ENCODE measurements at regions not wholly inside any gene's neighbourhood (a gene's known extent, or its start where the extent isn't known, plus 50 kb on each side); places are given as distances from the start of the nearest gene placed in this dataset.
"Not testable (repeated sequence)": the region's sequence is repeated elsewhere in the genome, so short reads cannot be mapped to it uniquely, and the experiment has no call there.

- FAIRE-seq = no peak
These were observed 1137.0 kb downstream of the HACE1 start for GRCh38 chr6:103722683-103723082.

GRCh38 chr6:103721923-103722322, 1137.8 kb downstream of the HACE1 start:
- FAIRE-seq = no peak

GRCh38 chr6:103720393-103720792, 1139.3 kb downstream of the HACE1 start:
- FAIRE-seq = no peak

GRCh38 chr6:103719545-103719944, 1140.2 kb downstream of the HACE1 start:
- FAIRE-seq = no peak

GRCh38 chr6:103715269-103715668, 1144.5 kb downstream of the HACE1 start:
- no peak for FAIRE-seq

- not testable (repeated sequence) for FAIRE-seq
These were observed 1150.5 kb downstream of the HACE1 start for GRCh38 chr6:103709236-103709635.

- FAIRE-seq = no peak
These were observed 1152.0 kb downstream of the HACE1 start for GRCh38 chr6:103707596-103708325.

- FAIRE-seq = no peak
These were observed 1160.0 kb downstream of the HACE1 start for GRCh38 chr6:103699769-103700168.

- no peak for FAIRE-seq
These were observed 1172.3 kb downstream of the HACE1 start for GRCh38 chr6:103687430-103687829.

GRCh38 chr6:103680116-103680515, 1179.6 kb downstream of the HACE1 start:
- no peak for FAIRE-seq

GRCh38 chr6:103677290-103677689, 1182.4 kb downstream of the HACE1 start:
- FAIRE-seq = no peak

- no peak for FAIRE-seq
These were observed 1183.8 kb downstream of the HACE1 start for GRCh38 chr6:103675807-103676406.

- FAIRE-seq = no peak
These were observed 1184.9 kb downstream of the HACE1 start for GRCh38 chr6:103674790-103675189.

GRCh38 chr6:103672169-103672568, 1187.5 kb downstream of the HACE1 start:
- no peak for FAIRE-seq

GRCh38 chr6:103629613-103630012, 1230.1 kb downstream of the HACE1 start:
- no peak for FAIRE-seq

GRCh38 chr6:103617642-103618041, 1242.1 kb downstream of the HACE1 start:
- FAIRE-seq = no peak

GRCh38 chr6:103587722-103588121, 1272.0 kb downstream of the HACE1 start:
- no peak for FAIRE-seq

- no peak for FAIRE-seq
These were observed 1281.6 kb downstream of the HACE1 start for GRCh38 chr6:103578115-103578514.

GRCh38 chr6:103570431-103570830, 1289.3 kb downstream of the HACE1 start:
- FAIRE-seq = no peak

GRCh38 chr6:103554911-103555310, 1304.8 kb downstream of the HACE1 start:
- FAIRE-seq = no peak

GRCh38 chr6:103538381-103538780, 1321.3 kb downstream of the HACE1 start:
- no peak for FAIRE-seq

GRCh38 chr6:103534814-103535213, 1324.9 kb downstream of the HACE1 start:
- FAIRE-seq = no peak

GRCh38 chr6:103534095-103534494, 1325.6 kb downstream of the HACE1 start:
- FAIRE-seq = no peak

- no peak for FAIRE-seq
These were observed 1337.7 kb downstream of the HACE1 start for GRCh38 chr6:103522045-103522444.

- FAIRE-seq = no peak
These were observed 1343.4 kb downstream of the HACE1 start for GRCh38 chr6:103516336-103516735.

Measured in colon (tissue), 2 donors.